ENCODE measurements at regions not wholly inside any gene's neighbourhood (a gene's known extent, or its start where the extent isn't known, plus 50 kb on each side); places are given as distances from the start of the nearest gene placed in this dataset.

DNA sequence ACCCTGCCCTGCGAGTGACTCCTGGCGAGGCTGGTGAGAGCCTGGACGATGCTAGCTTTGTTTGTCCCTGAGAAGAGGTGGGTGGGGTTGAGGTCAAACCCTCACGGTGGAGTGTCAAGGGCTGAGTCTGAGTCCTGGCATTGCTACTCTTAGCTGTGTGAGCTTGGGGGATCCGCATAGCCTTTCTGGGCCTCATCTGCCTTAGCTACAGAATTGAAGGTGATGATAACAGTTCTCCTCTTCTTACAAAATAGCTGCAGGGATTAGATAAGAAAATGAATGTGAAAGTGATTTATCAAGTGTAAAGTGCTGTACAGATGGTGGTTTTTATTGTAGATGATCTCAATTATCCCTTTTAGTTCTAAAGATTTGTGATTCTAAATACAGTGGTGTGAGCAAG, 144.6 kb downstream of the LPIN1 start:
- TF ChIP-seq, protein P1, sequence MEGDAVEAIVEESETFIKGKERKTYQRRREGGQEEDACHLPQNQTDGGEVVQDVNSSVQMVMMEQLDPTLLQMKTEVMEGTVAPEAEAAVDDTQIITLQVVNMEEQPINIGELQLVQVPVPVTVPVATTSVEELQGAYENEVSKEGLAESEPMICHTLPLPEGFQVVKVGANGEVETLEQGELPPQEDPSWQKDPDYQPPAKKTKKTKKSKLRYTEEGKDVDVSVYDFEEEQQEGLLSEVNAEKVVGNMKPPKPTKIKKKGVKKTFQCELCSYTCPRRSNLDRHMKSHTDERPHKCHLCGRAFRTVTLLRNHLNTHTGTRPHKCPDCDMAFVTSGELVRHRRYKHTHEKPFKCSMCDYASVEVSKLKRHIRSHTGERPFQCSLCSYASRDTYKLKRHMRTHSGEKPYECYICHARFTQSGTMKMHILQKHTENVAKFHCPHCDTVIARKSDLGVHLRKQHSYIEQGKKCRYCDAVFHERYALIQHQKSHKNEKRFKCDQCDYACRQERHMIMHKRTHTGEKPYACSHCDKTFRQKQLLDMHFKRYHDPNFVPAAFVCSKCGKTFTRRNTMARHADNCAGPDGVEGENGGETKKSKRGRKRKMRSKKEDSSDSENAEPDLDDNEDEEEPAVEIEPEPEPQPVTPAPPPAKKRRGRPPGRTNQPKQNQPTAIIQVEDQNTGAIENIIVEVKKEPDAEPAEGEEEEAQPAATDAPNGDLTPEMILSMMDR (IDR thresholded peaks at IDR 0.05), result no peak
- TF ChIP-seq, protein P2, sequence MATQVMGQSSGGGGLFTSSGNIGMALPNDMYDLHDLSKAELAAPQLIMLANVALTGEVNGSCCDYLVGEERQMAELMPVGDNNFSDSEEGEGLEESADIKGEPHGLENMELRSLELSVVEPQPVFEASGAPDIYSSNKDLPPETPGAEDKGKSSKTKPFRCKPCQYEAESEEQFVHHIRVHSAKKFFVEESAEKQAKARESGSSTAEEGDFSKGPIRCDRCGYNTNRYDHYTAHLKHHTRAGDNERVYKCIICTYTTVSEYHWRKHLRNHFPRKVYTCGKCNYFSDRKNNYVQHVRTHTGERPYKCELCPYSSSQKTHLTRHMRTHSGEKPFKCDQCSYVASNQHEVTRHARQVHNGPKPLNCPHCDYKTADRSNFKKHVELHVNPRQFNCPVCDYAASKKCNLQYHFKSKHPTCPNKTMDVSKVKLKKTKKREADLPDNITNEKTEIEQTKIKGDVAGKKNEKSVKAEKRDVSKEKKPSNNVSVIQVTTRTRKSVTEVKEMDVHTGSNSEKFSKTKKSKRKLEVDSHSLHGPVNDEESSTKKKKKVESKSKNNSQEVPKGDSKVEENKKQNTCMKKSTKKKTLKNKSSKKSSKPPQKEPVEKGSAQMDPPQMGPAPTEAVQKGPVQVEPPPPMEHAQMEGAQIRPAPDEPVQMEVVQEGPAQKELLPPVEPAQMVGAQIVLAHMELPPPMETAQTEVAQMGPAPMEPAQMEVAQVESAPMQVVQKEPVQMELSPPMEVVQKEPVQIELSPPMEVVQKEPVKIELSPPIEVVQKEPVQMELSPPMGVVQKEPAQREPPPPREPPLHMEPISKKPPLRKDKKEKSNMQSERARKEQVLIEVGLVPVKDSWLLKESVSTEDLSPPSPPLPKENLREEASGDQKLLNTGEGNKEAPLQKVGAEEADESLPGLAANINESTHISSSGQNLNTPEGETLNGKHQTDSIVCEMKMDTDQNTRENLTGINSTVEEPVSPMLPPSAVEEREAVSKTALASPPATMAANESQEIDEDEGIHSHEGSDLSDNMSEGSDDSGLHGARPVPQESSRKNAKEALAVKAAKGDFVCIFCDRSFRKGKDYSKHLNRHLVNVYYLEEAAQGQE (IDR thresholded peaks at IDR 0.05; ENCODE audit: insufficient read depth in 1 of 2, low read depth in 2 of 2, low read length in 1 of 2), result no peak
- no peak for TF ChIP-seq POLR2AphosphoS5 (IDR thresholded peaks at IDR 0.05; ENCODE audit: low read depth, low read length)

Measured in Panc1 (cell line).